SK-N-SH treated with all-trans-retinoic acid at 6 μM for 48 hours (cell line): ENCODE measurements at regions not wholly inside any gene's neighbourhood (a gene's known extent, or its start where the extent isn't known, plus 50 kb on each side); places are given as distances from the start of the nearest gene placed in this dataset.
A peak's percentile ranks its signal among the peaks of the same experiment; 100 is the strongest.
"Not testable (repeated sequence)": the region's sequence is repeated elsewhere in the genome, so short reads cannot be mapped to it uniquely, and the experiment has no call there.

Source experiments
- ATAC-seq: fragments of 200-7000 bp; cut with Tn5 transposase; 3 replicates; pipeline ENCODE4 v1.9.1; 2020; ENCODE audit warnings: mild to moderate bottlenecking, moderate library complexity
- ARNTL ChIP-seq: fragments of 450-650 bp; formaldehyde crosslinking; IDR thresholded peaks from 2 replicates; pipeline ENCODE4 v1.5.0; 2020; ENCODE audit warnings: low read depth, mild to moderate bottlenecking, moderate library complexity, borderline replicate concordance
- CSDC2 ChIP-seq: fragments of 250-450 bp; sonication (Bioruptor Pico); IDR thresholded peaks from 2 replicates; pipeline ENCODE4 v1.5.0; 2020; ENCODE audit warnings: mild to moderate bottlenecking, moderate library complexity
- CSRNP3 ChIP-seq: fragments of 250-450 bp; sonication (Bioruptor Pico); IDR thresholded peaks from 2 replicates; pipeline ENCODE4 v1.5.1; 2021; ENCODE audit warnings: mild to moderate bottlenecking, moderate library complexity
- ESRRG ChIP-seq: fragments of 250-450 bp; sonication (Bioruptor Pico); IDR thresholded peaks from 2 replicates; pipeline ENCODE4 v1.6.1; 2021; ENCODE audit warnings: mild to moderate bottlenecking
- GLIS3 ChIP-seq: fragments of 250-450 bp; sonication (Bioruptor Pico); IDR thresholded peaks from 2 replicates; pipeline ENCODE4 v1.5.0; 2020; ENCODE audit warnings: mild to moderate bottlenecking, moderate library complexity
- ISL1 ChIP-seq: fragments of 250-450 bp; sonication (Bioruptor Pico); IDR thresholded peaks from 2 replicates; pipeline ENCODE4 v2.1.2; 2022; ENCODE audit warnings: mild to moderate bottlenecking, moderate library complexity
- PPARA ChIP-seq: fragments of 250-450 bp; sonication (Bioruptor Pico); IDR thresholded peaks from 2 replicates; pipeline ENCODE4 v1.5.0; 2020; ENCODE audit warnings: mild to moderate bottlenecking, borderline replicate concordance
- RARB ChIP-seq: fragments of 250-450 bp; sonication (Bioruptor Pico); IDR thresholded peaks from 2 replicates; pipeline ENCODE4 v1.8.0; 2021; ENCODE audit warnings: mild to moderate bottlenecking, moderate library complexity
- SNAI2 ChIP-seq: fragments of 250-450 bp; sonication (Bioruptor Pico); IDR thresholded peaks from 2 replicates; pipeline ENCODE4 v1.5.0; 2020; ENCODE audit warnings: mild to moderate bottlenecking, moderate library complexity
- TCF4 ChIP-seq: fragments of 250-450 bp; sonication (Bioruptor Pico); IDR thresholded peaks from 2 replicates; pipeline ENCODE4 v1.8.0; 2021; ENCODE audit warnings: mild to moderate bottlenecking, moderate library complexity, borderline replicate concordance
- ZC3H10 ChIP-seq: fragments of 250-450 bp; sonication (Bioruptor Pico); IDR thresholded peaks from 2 replicates; pipeline ENCODE4 v1.5.1; 2021; ENCODE audit warnings: mild to moderate bottlenecking, moderate library complexity
- ZFP3 ChIP-seq: fragments of 250-450 bp; sonication (Bioruptor Pico); IDR thresholded peaks from 2 replicates; pipeline ENCODE4 v1.5.0; 2020; ENCODE audit warnings: mild to moderate bottlenecking, moderate library complexity
- ZFP30 ChIP-seq: fragments of 450-650 bp; formaldehyde crosslinking; IDR thresholded peaks from 2 replicates; pipeline ENCODE4 v1.5.0; 2022; ENCODE audit warnings: mild to moderate bottlenecking, moderate library complexity
- ZNF565 ChIP-seq: fragments of 450-650 bp; formaldehyde crosslinking; conservative IDR thresholded peaks from 2 replicates; pipeline ENCODE4 v1.5.0; 2020; ENCODE audit warnings: low read depth, mild to moderate bottlenecking, moderate library complexity
- ZNF70 ChIP-seq: fragments of 450-650 bp; formaldehyde crosslinking; IDR thresholded peaks from 2 replicates; pipeline ENCODE4 v1.5.0; 2020; ENCODE audit warnings: mild to moderate bottlenecking, moderate library complexity
- ZNF8 ChIP-seq: fragments of 450-650 bp; formaldehyde crosslinking; IDR thresholded peaks from 2 replicates; pipeline ENCODE4 v1.5.0; 2020; ENCODE audit warnings: mild to moderate bottlenecking, moderate library complexity
- TF ChIP-seq, protein P1 (sequence below): fragments of 250-450 bp; sonication (Bioruptor Pico); IDR thresholded peaks from 2 replicates; pipeline ENCODE4 v1.5.0; 2020; ENCODE audit warnings: mild to moderate bottlenecking, moderate library complexity
- TF ChIP-seq, protein P2 (sequence below): fragments of 250-450 bp; sonication (Bioruptor Pico); IDR thresholded peaks from 2 replicates; pipeline ENCODE4 v1.8.0; 2020; ENCODE audit warnings: mild to moderate bottlenecking, moderate library complexity, borderline replicate concordance
- TF ChIP-seq, protein P3 (sequence below): fragments of 250-450 bp; sonication (Bioruptor Pico); IDR thresholded peaks from 2 replicates; pipeline ENCODE4 v1.5.1; 2020; ENCODE audit warnings: low read depth, mild to moderate bottlenecking, moderate library complexity

- ATAC-seq = no peak
- no peak for TF ChIP-seq ISL1
- no peak for TF ChIP-seq ESRRG
- TF ChIP-seq SNAI2 (CRISPR knock-in tag) = no peak
- TF ChIP-seq, protein P1, sequence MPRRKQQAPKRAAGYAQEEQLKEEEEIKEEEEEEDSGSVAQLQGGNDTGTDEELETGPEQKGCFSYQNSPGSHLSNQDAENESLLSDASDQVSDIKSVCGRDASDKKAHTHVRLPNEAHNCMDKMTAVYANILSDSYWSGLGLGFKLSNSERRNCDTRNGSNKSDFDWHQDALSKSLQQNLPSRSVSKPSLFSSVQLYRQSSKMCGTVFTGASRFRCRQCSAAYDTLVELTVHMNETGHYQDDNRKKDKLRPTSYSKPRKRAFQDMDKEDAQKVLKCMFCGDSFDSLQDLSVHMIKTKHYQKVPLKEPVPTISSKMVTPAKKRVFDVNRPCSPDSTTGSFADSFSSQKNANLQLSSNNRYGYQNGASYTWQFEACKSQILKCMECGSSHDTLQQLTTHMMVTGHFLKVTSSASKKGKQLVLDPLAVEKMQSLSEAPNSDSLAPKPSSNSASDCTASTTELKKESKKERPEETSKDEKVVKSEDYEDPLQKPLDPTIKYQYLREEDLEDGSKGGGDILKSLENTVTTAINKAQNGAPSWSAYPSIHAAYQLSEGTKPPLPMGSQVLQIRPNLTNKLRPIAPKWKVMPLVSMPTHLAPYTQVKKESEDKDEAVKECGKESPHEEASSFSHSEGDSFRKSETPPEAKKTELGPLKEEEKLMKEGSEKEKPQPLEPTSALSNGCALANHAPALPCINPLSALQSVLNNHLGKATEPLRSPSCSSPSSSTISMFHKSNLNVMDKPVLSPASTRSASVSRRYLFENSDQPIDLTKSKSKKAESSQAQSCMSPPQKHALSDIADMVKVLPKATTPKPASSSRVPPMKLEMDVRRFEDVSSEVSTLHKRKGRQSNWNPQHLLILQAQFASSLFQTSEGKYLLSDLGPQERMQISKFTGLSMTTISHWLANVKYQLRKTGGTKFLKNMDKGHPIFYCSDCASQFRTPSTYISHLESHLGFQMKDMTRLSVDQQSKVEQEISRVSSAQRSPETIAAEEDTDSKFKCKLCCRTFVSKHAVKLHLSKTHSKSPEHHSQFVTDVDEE (CRISPR knock-in tag) = no peak
- TF ChIP-seq, protein P2, sequence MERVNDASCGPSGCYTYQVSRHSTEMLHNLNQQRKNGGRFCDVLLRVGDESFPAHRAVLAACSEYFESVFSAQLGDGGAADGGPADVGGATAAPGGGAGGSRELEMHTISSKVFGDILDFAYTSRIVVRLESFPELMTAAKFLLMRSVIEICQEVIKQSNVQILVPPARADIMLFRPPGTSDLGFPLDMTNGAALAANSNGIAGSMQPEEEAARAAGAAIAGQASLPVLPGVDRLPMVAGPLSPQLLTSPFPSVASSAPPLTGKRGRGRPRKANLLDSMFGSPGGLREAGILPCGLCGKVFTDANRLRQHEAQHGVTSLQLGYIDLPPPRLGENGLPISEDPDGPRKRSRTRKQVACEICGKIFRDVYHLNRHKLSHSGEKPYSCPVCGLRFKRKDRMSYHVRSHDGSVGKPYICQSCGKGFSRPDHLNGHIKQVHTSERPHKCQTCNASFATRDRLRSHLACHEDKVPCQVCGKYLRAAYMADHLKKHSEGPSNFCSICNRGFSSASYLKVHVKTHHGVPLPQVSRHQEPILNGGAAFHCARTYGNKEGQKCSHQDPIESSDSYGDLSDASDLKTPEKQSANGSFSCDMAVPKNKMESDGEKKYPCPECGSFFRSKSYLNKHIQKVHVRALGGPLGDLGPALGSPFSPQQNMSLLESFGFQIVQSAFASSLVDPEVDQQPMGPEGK (CRISPR knock-in tag) = no peak
- no peak for TF ChIP-seq ZFP30
- TF ChIP-seq CSDC2 (CRISPR knock-in tag) = no peak
- TF ChIP-seq PPARA = no peak
Measured at GRCh38 chr11:7871056-7871455, 60.0 kb downstream of the OR10A6 start.

GRCh38 chr11:7869467-7869866, 61.6 kb downstream of the OR10A6 start:
- ATAC-seq = no peak
- TF ChIP-seq SNAI2 (CRISPR knock-in tag) (no peak), ZC3H10 (CRISPR knock-in tag) (no peak), RARB (CRISPR knock-in tag) (no peak), ZNF8 (CRISPR knock-in tag) (no peak)

DNA sequence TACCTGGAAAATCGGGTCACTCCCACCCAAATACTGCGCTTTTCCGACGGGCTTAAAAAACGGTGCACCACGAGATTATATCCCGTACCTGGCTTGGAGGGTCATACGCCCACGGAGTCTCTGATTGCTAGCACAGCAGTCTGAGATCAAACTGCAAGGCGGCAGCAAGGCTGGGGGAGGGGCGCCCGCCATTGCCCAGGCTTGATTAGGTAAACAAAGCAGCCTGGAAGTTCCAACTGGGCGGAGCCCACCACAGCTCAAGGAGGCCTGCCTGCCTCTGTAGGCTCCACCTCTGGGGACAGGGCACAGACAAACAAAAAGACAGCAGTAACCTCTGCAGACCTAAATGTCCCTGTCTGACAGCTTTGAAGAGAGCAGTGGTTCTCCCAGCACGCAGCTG, 64.5 kb upstream of the OR5P2 start:
- ATAC-seq = not testable (repeated sequence)

DNA sequence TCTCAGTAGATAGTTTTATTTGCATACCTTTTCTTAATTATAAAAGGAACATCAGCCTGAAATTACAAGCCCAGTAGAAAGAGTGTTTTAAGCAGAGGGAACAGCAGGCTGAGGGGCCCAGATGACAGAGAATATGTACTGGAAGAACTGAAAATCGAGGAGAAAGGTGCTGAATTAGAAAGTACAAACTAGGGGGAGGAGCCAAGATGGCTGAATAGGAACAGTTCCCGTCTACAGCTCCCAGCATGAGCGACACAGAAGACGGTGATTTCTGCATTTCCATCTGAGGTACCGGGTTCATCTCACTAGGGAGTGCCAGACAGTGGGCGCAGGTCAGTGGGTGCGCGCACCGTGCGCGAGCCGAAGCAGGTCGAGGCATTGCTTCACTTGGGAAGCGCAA, 64.1 kb upstream of the OR5P2 start:
- peak; percentile 48; the same call in 2 of the 3 replicates for ATAC-seq

DNA sequence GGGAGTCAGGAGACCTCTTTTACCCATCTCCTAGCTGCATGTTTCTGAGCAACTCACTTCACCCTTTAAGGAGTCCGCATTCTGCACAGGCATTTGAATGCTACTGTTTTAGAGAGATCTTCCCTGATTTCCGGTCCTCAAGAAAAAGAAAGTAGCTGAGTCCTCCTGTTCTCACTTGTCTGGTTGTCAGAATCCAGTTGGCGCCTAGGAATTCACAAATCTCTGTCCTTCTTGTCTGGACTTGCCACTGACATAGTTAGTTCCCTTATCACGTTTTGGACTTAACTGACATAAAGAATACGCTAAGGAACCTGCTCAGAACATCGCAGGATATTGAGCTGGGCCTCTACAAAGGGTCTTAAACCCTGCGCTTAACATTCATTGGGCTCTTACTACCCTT, 61.3 kb upstream of the OR5P2 start:
- TF ChIP-seq ZNF70 (CRISPR knock-in tag) = no peak
- no peak for TF ChIP-seq ARNTL
- TF ChIP-seq GLIS3 (CRISPR knock-in tag) = no peak
- no peak for TF ChIP-seq SNAI2 (CRISPR knock-in tag)
- no peak for TF ChIP-seq ZFP3 (CRISPR knock-in tag)
- TF ChIP-seq CSRNP3 (CRISPR knock-in tag) = no peak
- TF ChIP-seq PPARA = no peak
- TF ChIP-seq, protein P3, sequence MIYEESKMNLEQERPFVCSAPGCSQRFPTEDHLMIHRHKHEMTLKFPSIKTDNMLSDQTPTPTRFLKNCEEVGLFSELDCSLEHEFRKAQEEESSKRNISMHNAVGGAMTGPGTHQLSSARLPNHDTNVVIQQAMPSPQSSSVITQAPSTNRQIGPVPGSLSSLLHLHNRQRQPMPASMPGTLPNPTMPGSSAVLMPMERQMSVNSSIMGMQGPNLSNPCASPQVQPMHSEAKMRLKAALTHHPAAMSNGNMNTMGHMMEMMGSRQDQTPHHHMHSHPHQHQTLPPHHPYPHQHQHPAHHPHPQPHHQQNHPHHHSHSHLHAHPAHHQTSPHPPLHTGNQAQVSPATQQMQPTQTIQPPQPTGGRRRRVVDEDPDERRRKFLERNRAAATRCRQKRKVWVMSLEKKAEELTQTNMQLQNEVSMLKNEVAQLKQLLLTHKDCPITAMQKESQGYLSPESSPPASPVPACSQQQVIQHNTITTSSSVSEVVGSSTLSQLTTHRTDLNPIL (CRISPR knock-in tag) = no peak
- no peak for TF ChIP-seq ZNF8 (CRISPR knock-in tag)
- TF ChIP-seq, protein P2 (CRISPR knock-in tag) = no peak
- TF ChIP-seq ESRRG = no peak
- TF ChIP-seq ISL1 = no peak
- TF ChIP-seq, all 23 proteins: peak for 0
- ATAC-seq = no peak

GRCh38 chr11:7851391-7851790, 54.6 kb upstream of the OR5P2 start:
- ATAC-seq = no peak
- no peak for TF ChIP-seq CSRNP3 (CRISPR knock-in tag)
- TF ChIP-seq ZNF565 (CRISPR knock-in tag) = no peak
- no peak for TF ChIP-seq ZFP30
- TF ChIP-seq TCF4 (CRISPR knock-in tag) = no peak
- no peak for TF ChIP-seq ARNTL
